ENCODE measurements at regions not wholly inside any gene's neighbourhood (a gene's known extent, or its start where the extent isn't known, plus 50 kb on each side); places are given as distances from the start of the nearest gene placed in this dataset.
"Not testable (repeated sequence)": the region's sequence is repeated elsewhere in the genome, so short reads cannot be mapped to it uniquely, and the experiment has no call there.

GRCh38 chr1:157334041-157334440 lies 195.8 kb upstream of the ETV3 start:
- intact Hi-C loops (cut with micrococcal nuclease; ENCODE audit: unreplicated experiment): no loop called here
- TF ChIP-seq, protein P1, sequence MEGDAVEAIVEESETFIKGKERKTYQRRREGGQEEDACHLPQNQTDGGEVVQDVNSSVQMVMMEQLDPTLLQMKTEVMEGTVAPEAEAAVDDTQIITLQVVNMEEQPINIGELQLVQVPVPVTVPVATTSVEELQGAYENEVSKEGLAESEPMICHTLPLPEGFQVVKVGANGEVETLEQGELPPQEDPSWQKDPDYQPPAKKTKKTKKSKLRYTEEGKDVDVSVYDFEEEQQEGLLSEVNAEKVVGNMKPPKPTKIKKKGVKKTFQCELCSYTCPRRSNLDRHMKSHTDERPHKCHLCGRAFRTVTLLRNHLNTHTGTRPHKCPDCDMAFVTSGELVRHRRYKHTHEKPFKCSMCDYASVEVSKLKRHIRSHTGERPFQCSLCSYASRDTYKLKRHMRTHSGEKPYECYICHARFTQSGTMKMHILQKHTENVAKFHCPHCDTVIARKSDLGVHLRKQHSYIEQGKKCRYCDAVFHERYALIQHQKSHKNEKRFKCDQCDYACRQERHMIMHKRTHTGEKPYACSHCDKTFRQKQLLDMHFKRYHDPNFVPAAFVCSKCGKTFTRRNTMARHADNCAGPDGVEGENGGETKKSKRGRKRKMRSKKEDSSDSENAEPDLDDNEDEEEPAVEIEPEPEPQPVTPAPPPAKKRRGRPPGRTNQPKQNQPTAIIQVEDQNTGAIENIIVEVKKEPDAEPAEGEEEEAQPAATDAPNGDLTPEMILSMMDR (conservative IDR thresholded peaks at IDR 0.05; ENCODE audit: low read depth, low read length): no peak
- no peak for TF ChIP-seq EZH2 (IDR thresholded peaks at IDR 0.05; ENCODE audit: borderline replicate concordance, low read depth, low read length, poor library complexity, severe bottlenecking)
- peaks cover 53% of the 10 kb centered on the region for H3K27me3 ChIP-seq (replicated peaks; ENCODE audit: insufficient read depth, low read depth, low read length, poor library complexity)
- no peaks in the 10 kb centered on the region for H3K36me3 ChIP-seq (ENCODE audit: insufficient read depth, low read length, poor library complexity, severe bottlenecking)
- no peak for DNase-seq (ENCODE audit: low spot score)
- no TSS peak for BruUV-seq (replicated peaks)
- ChIA-PET CTCF (no interaction called here), POLR2A (ENCODE audit: low non-redundant PET) (no interaction called here)
- no peak overlapping the region for H3K4me3 ChIP-seq (ENCODE audit: low read depth, low read length, poor library complexity, severe bottlenecking)
- no peaks in the 10 kb centered on the region for H3K9me3 ChIP-seq (ENCODE audit: low read depth, low read length, poor library complexity, severe bottlenecking)
- no peaks in the 10 kb centered on the region for H3K4me1 ChIP-seq (ENCODE audit: insufficient read depth, low read length, poor library complexity, severe bottlenecking)
- H3K27ac ChIP-seq (ENCODE audit: low read depth, low read length, poor library complexity, severe bottlenecking): no peak overlapping the region

DNA sequence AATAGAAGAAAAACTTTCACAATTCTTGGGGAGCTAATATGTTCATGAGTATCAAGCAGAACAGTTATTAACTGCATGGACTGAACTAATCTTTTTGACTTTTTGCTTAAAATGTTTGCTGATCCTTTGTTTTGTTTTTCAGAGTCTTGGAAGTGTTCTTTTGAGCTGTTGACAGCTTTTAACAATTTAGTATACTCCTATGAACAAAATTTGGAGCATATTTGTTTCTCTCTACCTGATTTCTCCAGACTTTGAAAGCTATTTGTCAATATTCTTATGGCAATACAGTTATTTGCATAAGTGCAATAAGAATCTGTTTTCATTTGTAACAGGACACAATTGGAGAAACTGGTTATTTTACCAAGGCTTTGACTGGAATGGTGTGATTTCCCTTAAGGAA lies 192.0 kb upstream of the ETV3 start:
- BruUV-seq (replicated peaks); H3K27ac ChIP-seq (ENCODE audit: low read depth, low read length, poor library complexity, severe bottlenecking); H3K4me1 ChIP-seq (ENCODE audit: insufficient read depth, low read length, poor library complexity, severe bottlenecking); H3K36me3 ChIP-seq (ENCODE audit: insufficient read depth, low read length, poor library complexity, severe bottlenecking); H3K4me3 ChIP-seq (ENCODE audit: low read depth, low read length, poor library complexity, severe bottlenecking); H3K9me3 ChIP-seq (ENCODE audit: low read depth, low read length, poor library complexity, severe bottlenecking); intact Hi-C loops (cut with micrococcal nuclease; ENCODE audit: unreplicated experiment); DNase-seq (ENCODE audit: low spot score); POLR2A ChIA-PET (ENCODE audit: low non-redundant PET): not testable (repeated sequence)
- H3K27me3 ChIP-seq (replicated peaks; ENCODE audit: insufficient read depth, low read depth, low read length, poor library complexity): peaks cover 71% of the 10 kb centered on the region
- CTCF ChIA-PET: interaction anchor here (0.5 kb wide), 1 partner anchor 1513 kb away, joined by 3 read pairs; no protein-coding TSS in a partner anchor

DNA sequence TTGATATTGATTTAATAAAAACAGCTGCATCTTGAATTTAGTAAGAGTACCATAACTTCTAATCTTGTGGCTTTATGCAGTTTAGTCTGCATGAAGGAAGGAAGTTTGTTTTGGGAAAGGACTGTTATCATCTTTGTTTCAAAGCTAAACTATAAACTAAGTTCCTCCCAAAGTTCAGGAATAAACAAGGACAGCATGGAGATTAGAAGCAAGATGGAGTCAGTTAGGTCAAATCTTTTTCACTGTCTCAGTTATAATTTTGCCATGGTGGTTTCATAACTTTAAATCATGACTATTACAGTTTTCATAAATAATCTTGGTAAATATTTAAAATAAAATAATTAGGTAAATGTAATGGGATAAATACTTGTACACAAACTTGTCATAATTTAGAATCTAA lies 189.9 kb upstream of the ETV3 start:
- BruUV-seq (replicated peaks); H3K4me1 ChIP-seq (ENCODE audit: insufficient read depth, low read length, poor library complexity, severe bottlenecking); H3K4me3 ChIP-seq (ENCODE audit: low read depth, low read length, poor library complexity, severe bottlenecking); H3K27ac ChIP-seq (ENCODE audit: low read depth, low read length, poor library complexity, severe bottlenecking); H3K36me3 ChIP-seq (ENCODE audit: insufficient read depth, low read length, poor library complexity, severe bottlenecking); POLR2A ChIA-PET (ENCODE audit: low non-redundant PET); CTCF ChIA-PET; DNase-seq (ENCODE audit: low spot score); H3K9me3 ChIP-seq (ENCODE audit: low read depth, low read length, poor library complexity, severe bottlenecking); intact Hi-C loops (cut with micrococcal nuclease; ENCODE audit: unreplicated experiment): not testable (repeated sequence)
- H3K27me3 ChIP-seq (replicated peaks; ENCODE audit: insufficient read depth, low read depth, low read length, poor library complexity): peaks cover 86% of the 10 kb centered on the region

- H3K4me3 ChIP-seq (ENCODE audit: low read depth, low read length, poor library complexity, severe bottlenecking): no peak overlapping the region
- intact Hi-C loops (cut with micrococcal nuclease; ENCODE audit: unreplicated experiment): no loop called here
- DNase-seq (ENCODE audit: low spot score): no peak
- no peaks in the 10 kb centered on the region for H3K4me1 ChIP-seq (ENCODE audit: insufficient read depth, low read length, poor library complexity, severe bottlenecking)
- no TSS peak for BruUV-seq (replicated peaks)
- H3K36me3 ChIP-seq (ENCODE audit: insufficient read depth, low read length, poor library complexity, severe bottlenecking): no peaks in the 10 kb centered on the region
- no peak for TF ChIP-seq EZH2 (IDR thresholded peaks at IDR 0.05; ENCODE audit: borderline replicate concordance, low read depth, low read length, poor library complexity, severe bottlenecking)
- TF ChIP-seq, protein P1 (conservative IDR thresholded peaks at IDR 0.05; ENCODE audit: low read depth, low read length): no peak
- POLR2A ChIA-PET (ENCODE audit: low non-redundant PET): interaction anchor here (0.6 kb wide), 2 partner anchors 85 to 235 kb away, joined by 3 read pairs; no protein-coding TSS in a partner anchor
- peaks cover 71% of the 10 kb centered on the region for H3K27me3 ChIP-seq (replicated peaks; ENCODE audit: insufficient read depth, low read depth, low read length, poor library complexity)
- CTCF ChIA-PET: no interaction called here
- H3K27ac ChIP-seq (ENCODE audit: low read depth, low read length, poor library complexity, severe bottlenecking): no peak overlapping the region
- no peaks in the 10 kb centered on the region for H3K9me3 ChIP-seq (ENCODE audit: low read depth, low read length, poor library complexity, severe bottlenecking)
Observed at GRCh38 chr1:157326173-157326859, 188.1 kb upstream of the ETV3 start.
